ENCODE measurements at regions not wholly inside any gene's neighbourhood (a gene's known extent, or its start where the extent isn't known, plus 50 kb on each side); places are given as distances from the start of the nearest gene placed in this dataset.

- TF ChIP-seq EZH2 (IDR thresholded peaks at IDR 0.05; ENCODE audit: insufficient read depth, poor library complexity, severe bottlenecking) = no peak
- no peak for TF ChIP-seq EZH2phosphoT487 (IDR thresholded peaks at IDR 0.05; ENCODE audit: insufficient read depth, low read depth)
Measured at GRCh38 chr15:35286721-35287120, 201.6 kb upstream of the NANOGP8 start.

Measured in GM23248 (cell line).